ENCODE measurements at regions not wholly inside any gene's neighbourhood (a gene's known extent, or its start where the extent isn't known, plus 50 kb on each side); places are given as distances from the start of the nearest gene placed in this dataset.

GRCh38 chr5:38036765-38037164, 196.9 kb upstream of the GDNF start:
- TF ChIP-seq EP300 (IDR thresholded peaks at IDR 0.05): no peak
- no peak for TF ChIP-seq POLR2A (IDR thresholded peaks at IDR 0.05)
